ENCODE measurements at regions not wholly inside any gene's neighbourhood (a gene's known extent, or its start where the extent isn't known, plus 50 kb on each side); places are given as distances from the start of the nearest gene placed in this dataset.
"Not testable (repeated sequence)": the region's sequence is repeated elsewhere in the genome, so short reads cannot be mapped to it uniquely, and the experiment has no call there.

DNA sequence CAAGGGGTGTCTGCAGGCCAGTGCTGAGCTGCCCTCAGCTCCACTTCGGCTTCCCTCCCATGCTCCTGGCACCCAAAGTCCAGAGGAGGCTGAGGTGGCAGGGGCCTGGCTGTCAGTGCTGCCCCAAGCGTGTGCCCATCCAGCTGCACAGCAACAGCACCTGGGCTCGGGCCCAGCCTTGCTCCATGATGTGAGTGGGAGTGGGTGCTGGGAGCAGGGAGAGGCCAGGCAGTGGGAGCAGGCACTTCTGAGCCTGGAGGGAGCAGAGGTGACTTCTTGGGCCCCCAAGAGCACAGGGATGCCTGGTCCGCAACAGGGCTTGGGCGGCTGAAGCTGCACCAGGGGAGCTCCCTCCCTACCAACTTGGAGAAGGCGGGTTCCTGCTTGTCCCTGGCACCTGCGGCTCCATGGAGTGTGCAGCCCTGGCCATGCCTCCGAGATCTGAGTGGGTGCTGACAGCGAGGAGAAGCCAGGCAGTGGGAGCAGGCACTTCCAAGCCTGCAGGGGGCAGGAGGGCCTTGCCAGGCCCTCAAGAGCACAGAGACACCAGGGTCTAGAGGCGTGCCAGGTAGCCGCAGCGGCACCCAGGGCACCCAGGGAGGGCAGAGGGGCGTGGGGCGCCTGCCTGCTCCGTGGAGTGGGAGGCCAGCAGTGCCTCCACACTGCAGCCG, 366.7 kb upstream of the SGO1 start:
- no peak for DNase-seq (ENCODE audit: low read depth)

DNA sequence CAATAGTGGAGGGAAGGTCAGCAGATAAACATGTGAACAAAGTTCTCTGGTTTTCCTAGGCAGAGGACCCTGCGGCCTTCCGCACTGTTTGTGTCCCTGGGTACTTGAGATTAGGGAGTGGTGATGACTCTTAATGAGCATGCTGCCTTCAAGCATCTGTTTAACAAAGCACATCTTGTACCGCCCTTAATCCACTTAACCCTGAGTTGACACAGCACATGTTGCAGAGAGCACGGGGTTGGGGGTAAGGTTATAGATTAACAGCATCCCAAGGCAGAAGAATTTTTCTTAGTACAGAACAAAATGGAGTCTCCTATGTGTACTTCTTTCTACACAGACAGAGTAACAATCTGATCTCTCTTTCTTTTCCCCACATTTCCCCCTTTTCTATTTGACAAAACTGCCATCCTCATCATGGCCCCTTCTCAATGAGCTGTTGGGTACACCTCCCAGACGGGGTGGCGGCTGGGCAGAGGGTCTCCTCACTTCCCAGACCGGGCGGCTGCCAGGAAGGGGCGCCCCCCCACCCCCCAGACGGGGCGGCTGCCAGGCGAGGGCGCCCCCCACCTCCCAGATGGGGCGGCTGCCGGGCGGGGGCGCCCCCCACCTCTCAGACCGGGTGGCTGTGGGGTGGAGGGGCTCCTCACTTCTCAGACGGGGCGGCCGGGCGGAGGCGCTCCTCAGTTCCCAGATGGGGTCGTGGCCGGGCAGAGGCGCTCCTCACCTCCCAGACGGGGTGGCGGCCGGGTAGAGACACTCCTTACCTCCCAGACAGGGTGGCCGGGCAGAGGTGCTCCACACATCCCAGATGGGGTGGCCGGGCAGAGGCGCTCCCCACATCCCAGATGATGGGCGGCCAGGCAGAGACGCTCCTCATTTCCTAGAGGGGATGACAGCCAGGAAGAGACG, 361.6 kb upstream of the SGO1 start:
- not testable (repeated sequence) for DNase-seq (ENCODE audit: low read depth)

DNA sequence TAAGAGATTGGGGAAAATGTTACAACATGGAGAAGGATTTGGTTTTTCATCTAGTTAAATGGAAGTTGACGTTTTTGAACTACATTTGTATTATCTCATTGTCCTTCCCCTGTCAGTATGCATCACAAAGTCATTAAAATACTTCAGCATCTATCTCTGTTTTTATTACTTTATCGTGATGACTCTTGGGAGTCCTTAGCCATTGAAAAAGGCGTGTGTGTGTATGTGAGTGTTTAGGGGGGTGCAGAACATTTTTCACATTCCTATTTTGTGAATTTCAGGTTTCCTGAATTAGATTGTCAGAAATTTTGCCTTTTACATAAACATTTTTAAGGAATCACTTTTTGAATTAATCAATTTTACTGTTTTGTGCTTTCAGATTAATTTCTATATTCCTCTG, 360.6 kb upstream of the SGO1 start:
- peak; percentile 15 for DNase-seq (ENCODE audit: low read depth)

DNA sequence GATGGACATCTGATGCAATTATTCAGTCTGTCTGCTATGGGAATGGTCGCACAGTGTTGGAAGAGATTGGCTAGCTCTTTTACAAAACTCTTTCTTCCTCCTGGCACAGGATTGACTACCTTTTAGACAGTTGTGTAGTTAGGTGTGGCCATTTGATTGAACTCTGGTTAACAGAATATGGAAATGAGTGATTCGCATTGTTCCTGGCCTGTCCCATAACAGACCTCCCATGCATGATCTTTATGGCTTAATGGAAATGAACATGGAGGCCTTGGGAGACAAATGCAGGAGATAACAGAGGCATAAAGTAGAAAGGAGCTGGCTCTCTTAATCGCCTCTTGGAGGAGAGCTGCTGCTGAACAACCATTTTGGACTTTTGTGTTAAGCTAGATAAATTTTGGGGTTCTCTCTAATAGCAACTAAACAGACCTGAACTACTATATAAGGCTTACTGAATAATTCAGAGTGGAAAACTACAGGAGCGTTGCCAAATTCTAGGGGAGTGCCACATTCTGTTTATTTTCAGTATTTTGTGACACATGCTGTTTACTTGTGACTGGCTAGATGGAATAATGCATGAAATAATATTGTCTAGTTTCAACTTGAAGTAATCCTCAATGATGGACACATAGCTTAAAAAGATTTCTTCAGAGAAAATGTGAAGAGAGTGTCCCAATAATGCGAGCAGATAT, 357.7 kb upstream of the SGO1 start:
- no peak for DNase-seq (ENCODE audit: low read depth)

DNA sequence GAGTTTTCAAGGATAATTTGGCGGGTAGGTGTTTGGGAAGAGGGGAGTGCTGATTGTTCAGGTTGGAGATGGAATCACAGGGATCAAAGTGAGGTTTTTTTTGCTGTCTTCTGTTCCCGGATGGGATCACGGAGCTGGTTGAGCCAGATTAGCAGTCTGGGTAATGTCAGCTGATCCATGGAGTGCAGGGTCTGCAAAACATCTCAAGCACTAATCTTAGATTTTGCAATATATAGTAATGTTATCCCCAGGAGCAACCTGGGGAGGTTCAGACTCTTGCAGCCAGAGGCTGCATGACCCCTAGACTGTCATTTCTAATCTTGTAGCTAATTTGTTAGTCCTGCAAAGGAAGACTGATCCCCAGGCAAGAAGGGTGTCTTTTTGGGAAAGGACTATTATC, 354.1 kb upstream of the SGO1 start:
- DNase-seq (ENCODE audit: low read depth) = no peak

DNA sequence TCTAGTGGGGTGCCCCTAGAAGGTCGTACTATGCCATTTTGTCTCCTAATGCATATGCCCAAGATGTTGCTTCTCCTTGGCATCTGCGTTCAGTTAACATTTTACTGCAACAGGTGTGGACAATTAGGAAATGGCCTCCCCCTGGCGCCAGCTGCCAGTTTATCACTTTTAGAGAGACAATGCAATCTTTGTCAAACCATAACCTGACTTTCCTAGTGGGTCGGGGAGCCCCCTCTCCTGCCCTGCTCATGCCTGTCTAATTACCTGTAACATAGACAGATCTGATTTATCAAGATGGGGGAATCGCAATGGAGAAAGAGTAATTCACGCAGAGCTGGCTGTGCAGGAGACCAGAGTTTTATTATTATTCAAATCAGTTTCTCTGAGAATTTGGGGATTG, 353.7 kb upstream of the SGO1 start:
- DNase-seq (ENCODE audit: low read depth) = no peak

DNA sequence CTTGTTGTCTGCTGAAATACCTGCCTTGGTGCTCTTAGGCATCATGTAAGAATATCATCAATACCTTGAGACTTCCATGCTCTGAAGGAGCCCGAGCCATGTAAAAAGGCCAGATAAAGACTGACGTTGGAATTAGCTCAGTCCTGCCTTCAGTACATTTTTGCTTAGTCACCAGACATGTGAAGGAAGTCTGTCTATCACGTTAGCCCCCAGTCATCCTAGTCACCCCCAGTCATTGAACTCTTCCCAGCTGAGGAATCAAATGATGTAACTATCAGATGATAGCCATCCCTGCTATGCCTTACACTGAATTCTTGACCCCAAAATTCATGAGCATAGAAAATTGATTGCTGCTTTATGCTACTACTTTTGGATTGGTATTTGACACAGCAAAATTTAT, 351.2 kb upstream of the SGO1 start:
- no peak for DNase-seq (ENCODE audit: low read depth)

DNA sequence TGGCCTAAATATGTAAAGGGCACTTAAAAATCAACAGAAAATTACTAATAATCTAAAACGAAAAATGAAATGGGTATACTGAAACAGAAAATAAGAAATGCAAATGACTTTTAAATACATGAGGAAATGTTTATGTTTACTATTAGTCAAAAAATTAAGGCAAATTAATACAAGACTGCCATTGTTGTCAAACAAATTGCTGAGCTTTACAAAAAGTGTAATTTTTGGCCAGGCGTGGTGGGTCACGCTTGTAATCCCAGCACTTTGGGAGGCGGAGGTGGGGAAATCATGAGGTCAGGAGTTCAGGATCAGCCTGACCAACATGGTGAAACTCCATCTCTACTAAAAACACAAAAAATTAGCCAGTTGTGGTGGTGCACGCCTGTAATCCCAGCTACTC, 343.9 kb upstream of the SGO1 start:
- DNase-seq (ENCODE audit: low read depth) = no peak

DNA sequence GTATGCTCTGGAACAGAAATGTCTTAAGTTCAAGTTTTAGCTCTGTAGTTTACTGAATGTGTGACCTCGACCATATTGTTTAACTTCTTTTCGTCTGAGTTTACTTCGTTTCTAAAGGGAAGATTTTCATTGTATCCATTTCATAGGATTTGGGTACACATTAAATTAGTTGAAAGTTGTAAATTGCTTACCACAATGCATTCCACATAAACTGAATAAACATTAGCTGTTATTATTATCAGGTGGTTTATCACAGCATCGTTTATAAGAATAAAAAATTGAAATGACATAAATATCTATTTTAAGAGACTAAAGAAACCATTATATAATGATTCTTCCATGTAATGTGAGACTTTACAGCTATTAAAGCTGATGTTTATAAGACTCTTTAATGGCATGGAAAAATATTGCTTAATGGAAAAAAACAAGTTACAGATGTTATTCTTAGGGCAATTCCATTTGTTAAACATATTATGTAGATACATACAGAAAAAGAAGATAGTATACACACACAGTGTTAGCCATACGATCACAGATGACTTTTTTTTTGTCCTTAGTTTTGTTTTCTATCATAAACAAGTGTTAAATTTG, 342.3 kb upstream of the SGO1 start:
- DNase-seq (ENCODE audit: low read depth) = no peak

DNA sequence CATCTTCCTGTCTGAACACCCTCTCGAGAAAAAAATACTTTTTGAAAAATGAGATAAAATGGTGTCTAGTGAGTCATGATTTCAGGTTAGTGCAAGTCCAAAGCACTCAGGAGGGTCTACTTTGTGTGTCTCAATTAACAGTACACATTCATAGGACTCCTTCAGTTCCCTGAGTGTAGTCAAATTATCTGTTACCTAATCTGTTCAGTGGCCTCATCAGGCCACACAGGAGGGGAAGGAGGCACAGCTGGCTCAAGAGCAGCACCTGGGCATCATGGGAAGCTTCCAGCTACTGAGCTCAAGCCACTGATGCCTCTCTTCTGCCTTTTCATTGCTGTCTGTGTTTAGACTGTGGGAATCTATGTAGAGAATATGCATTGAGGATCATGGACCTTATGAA, 341.4 kb upstream of the SGO1 start:
- no peak for DNase-seq (ENCODE audit: low read depth)

DNA sequence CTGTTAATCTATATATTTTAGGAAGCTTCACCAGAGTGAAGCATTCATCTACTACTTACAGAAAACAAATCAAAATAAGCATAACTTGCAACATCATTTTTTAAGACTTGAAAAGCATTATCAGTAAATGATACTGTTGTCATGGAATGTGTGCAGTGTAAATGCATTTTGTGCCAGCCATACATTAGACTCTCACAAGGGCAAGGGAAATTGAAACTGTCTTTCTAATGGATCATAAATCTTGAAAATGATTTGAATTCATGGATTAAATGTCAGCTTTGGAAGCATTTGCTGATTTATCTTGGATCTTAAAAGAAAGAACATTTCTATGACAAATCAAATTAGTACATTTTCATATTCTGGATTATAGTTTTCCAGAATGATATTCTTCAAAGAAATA, 338.3 kb upstream of the SGO1 start:
- no peak for DNase-seq (ENCODE audit: low read depth)

DNA sequence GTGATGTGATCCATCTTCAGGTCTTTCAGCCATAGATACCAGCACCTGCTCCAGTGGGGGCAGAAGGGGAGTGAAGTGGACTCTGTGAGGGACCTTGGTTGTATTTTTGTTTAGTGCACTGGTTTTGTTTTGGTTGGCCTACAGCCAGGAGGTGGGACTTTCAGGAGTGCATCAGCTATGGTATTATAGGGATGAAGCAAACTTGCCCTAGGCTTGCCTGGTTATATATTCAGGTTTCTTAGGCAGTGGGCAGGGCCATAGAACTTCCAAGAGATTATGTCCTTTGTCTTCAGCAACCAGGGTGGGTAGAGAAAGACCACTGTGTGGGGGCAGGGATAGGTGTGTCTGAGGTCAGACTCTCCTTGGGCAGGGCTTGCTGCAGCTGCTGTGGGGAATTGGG, 337.3 kb upstream of the SGO1 start:
- no peak for DNase-seq (ENCODE audit: low read depth)

DNA sequence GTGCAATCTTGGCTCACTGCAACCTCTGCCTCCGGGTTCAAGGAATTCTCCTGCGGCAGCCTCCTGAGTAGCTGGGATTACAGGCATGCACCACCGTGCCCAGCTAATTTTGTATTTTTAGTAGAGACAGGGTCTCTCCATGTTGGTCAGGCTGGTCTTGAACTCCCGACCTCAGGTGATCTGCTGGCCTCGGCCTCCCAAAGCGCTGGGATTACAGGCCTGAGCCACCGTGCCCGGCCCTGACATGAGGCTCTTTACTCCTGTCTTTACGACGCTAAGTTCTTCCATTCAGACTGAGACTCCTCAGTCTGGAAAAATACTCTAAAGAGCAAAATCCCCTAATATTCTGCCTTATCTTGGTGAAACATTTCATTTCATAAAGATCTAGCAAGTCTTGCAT, 331.3 kb upstream of the SGO1 start:
- not testable (repeated sequence) for DNase-seq (ENCODE audit: low read depth)

DNA sequence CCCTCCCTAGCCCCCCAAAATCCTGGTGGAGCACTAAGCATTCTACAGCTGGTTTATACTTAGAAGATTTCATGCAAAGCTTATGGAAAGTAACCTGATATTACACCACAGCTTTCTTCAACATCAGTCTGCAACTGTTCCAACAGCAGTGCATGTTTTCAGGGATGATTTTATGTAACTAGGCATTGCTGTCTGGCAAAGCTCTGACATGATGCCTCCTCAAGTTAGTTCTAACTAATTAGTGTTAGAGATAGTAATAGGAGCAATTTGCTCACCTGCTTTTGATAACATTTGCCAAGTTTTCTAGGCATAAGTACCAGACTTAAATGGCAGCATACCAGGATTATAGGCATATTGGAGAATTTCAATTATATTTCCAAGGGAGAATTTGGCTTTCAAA, 330.3 kb upstream of the SGO1 start:
- DNase-seq (ENCODE audit: low read depth) = no peak

DNA sequence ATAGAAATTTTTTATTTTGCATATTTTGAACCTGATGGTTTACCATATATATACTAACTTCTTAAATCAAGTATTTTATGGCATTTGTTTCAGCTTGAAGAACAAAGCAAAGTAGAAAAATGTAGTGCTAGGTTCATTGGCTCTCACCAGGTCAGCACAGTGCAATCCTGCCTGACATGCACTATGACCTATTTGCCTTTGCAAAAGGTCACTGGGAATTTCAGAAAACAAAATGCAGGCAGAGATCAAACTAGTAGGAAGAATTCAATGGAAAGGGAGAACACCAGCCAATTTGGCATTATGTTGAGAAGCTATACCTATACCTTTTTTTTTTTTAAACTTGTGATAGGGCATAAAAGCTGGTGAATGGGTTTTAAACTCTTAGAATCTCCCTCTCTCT, 329.8 kb upstream of the SGO1 start:
- no peak for DNase-seq (ENCODE audit: low read depth)

DNA sequence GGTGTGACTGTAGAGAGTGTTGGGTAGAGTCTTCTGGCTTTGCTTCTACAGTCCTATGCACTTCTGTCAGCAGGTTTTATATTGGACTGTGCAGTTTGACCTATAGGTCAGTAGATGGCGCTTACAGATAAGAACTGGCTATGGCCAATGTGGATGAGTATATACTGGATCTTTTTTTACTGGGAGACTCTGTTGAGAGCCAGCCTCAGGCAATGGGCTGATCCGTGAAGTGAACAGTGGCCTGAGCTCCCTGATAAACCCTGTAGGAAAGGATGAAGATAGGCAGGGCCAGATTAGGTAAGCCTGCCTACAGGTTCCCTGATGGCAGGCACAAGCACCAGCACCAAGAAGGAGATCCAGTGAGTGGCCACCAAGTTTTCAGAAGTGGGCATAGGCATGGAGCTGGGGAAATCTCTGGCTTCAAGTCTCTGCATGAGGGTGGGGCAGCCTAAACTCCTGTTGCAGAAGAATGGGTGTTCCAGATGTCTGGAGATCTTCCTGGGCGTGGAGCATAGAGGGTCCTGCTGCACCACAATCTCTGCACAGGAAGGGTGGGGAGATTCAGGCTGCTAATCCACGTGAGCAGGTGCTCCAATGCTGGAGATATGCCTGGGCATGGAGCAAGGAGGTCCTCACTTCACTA, 326.0 kb upstream of the SGO1 start:
- DNase-seq (ENCODE audit: low read depth) = peak; percentile 82

DNA sequence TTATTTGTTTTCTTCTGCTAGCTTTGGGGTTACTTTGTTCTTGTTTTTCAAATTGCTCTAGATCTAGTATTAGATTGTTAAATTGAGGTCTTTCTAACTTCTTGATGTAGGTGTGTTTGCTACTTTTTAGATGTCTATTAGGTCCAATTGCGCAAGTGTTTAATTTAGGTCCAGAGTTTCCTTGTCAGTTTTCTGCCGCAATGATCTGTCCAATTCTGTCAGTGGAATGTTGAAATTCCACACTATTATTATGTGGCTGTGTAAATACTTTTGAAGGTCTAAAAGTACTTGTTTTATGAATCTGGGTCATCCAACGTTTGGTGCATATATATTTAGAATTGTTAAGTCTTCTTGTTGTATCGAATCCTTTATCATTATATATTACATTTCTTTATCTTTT, 324.4 kb upstream of the SGO1 start:
- DNase-seq (ENCODE audit: low read depth) = no peak

DNA sequence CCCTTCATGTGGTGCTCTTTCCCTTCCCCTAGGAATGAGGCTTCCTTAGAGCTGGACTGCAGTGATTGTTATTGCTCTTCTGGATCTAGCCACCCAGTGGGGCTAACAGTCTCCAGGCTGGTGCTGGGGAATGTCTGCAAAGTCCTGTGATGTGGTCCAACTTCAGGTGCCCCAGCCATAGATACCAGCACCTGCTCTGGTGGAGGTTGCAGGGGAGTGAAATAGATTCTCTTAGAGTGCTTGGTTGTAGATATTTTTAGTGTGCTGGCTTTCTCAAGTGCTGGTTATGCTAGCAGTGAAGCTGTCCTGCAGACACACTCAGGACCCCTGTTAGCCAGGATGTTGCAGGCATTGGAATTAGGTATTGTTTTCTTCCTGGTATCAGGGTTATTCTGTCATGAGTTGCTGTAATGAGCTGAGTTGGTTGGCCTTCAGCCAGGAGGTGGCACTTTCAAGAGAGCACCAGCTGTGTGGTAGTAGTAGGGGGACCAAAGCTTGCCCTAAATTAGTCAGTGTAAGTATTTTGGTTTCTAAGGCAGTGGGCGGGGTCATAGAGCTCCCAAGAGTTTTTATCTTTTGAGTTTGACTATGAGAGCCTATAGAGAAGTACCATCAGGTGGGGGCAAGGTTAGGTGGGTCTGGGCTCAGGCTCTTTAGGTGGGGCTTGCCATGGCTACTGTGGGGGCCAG, 317.5 kb upstream of the SGO1 start:
- no peak for DNase-seq (ENCODE audit: low read depth)

DNA sequence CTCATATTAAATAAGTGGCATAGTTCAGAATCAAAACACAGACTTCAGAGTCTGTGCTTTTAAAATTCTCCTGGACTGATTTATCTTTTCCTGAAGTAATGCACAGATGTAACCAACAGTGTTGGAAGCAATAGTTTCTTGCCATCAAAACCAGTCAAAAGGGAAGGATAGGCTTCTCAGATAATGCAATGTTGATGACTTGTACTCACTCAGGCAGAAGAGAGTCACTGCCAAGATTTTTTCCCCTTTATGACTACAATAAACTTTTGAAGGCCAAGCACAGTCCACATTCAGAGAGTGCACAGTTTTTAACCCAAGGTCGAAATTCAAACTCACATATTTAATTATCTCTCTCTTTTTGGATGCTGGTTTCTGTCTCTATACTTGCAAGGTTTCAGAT, 305.0 kb upstream of the SGO1 start:
- DNase-seq (ENCODE audit: low read depth) = no peak

DNA sequence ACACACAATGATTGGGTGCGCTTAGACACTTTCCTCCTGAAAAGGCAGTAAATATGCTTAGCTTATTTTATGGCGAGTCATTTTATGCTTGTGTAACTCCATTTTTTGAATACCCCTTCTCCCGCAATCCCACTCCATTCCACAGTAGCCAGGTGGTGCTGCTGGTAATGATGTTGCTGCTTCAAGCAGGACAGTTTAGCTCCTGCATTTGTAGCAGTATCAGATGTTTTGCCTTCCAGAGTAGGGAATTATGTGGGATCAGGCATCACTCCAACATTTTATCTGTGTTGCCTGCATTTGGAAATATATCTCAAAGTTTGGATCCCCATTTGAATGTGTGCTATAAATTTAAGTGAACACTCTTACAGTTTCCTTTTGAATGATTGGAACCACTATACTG, 302.1 kb upstream of the SGO1 start:
- DNase-seq (ENCODE audit: low read depth) = no peak

DNA sequence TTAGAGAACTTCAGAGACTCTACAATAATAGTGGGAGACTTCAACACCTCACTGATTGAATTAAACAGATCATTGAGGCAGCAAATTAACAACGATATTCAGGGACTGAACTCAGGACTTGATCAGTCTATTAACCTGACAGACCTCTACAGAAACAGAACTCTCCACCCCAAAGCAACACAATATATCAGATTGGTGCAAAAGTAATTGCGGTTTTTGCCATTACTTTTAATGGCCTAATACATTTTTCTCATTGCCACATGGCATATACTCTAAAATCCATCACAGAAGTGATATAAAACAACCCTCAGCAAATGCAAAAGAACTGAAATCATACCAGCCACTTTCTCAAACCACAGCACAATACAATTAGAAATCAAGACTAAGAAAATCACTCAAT, 298.1 kb upstream of the SGO1 start:
- DNase-seq (ENCODE audit: low read depth) = no peak

DNA sequence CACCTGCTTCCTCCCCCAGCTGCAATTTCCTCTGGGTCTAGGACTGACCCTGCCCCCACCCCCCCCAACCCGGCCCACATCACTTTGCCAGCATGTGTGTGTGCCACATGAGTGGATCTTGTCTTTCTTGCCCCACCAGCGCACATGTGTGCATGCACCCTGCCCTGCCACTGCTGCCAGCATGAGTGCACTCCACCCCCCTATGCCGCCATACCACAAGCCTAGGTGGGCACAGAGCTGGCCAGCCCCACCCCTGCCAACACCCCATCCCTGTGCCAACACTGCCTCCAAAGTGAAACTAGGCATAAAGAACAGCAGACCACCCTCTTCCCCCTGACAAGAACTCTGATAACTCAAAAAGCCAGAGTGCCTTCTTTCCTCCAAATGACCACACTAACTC, 296.3 kb upstream of the SGO1 start:
- DNase-seq (ENCODE audit: low read depth) = no peak
